ENCODE measurements at regions not wholly inside any gene's neighbourhood (a gene's known extent, or its start where the extent isn't known, plus 50 kb on each side); places are given as distances from the start of the nearest gene placed in this dataset.

DNA sequence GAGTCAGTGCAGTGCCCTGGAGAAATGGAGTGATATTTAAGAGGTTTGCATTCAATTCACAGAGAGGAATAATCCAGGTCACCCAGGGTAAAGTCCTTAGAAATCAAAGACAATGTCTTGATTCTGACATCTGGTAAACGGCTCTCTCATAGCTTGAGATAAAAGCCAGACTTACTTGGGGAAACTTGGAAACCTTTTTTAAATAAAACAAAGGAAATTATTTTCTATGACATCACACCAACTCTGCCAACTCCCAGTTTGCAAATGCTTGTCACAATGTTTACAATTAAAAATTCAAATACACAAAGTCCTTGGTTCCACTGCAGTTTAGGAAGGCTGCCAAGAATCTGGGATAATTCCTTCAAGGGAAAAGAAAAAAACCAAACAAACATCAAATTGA is 255.1 kb upstream of the NREP start:
- Mint-ChIP-seq H3K27me3 (peaks cover 1 to 3% of the 10 kb centered on the region in 2 donors), H3K9me3 (peaks cover 0 to 2% (median 0%) of the 10 kb centered on the region in 8 donors), H3K4me3 (no peak overlapping the region), H3K36me3 (no peaks in the 10 kb centered on the region), H3K4me1 (no peaks in the 10 kb centered on the region), H3K27ac (no peak overlapping the region)
- CTCF ChIA-PET (ENCODE audit: partially characterized antibody), result no interaction called here
- Histone ChIP-seq H3K27ac (ENCODE audit: low read depth, low read length) (no peak overlapping the region), H3K36me3 (ENCODE audit: insufficient read depth, low read length) (no peaks in the 10 kb centered on the region), H3K4me3 (ENCODE audit: low read length in 2 of 2) (no peak overlapping the region), H3K4me1 (ENCODE audit: insufficient read depth, low read length) (no peaks in the 10 kb centered on the region), H3K27me3 (ENCODE audit: insufficient read depth, low read length) (no peaks in the 10 kb centered on the region), H3K9me3 (ENCODE audit: control insufficient read depth in 1 of 2, low read length in 2 of 2) (no peaks in the 10 kb centered on the region)
- POLR2A ChIA-PET (ENCODE audit: partially characterized antibody), result no interaction called here
- no peak for DNase-seq
- intact Hi-C loops (cut with micrococcal nuclease), result no loop called here

DNA sequence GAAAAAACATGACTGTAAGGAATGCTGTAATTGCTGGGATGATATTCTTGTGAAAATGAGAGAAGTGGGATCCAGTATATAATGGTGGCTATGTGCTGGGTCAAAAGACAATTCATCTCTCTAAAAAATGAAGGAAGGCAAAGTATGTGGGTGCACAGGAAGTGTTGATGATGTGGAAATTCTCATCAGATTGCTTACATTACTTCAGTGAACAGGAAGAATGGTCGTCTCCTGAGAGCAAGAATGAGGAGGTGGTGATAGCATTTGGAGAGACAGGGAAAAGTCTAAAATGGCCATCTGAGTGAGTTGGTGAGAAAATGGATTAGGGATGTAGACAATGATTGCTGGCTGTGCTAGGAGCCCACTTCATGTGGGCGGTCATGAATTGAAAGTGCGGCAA is 253.5 kb upstream of the NREP start:
- Histone ChIP-seq H3K27me3 (ENCODE audit: insufficient read depth, low read length) (no peaks in the 10 kb centered on the region), H3K36me3 (ENCODE audit: insufficient read depth, low read length) (no peaks in the 10 kb centered on the region), H3K4me1 (ENCODE audit: insufficient read depth, low read length) (no peaks in the 10 kb centered on the region), H3K4me3 (ENCODE audit: low read length in 2 of 2) (no peak overlapping the region), H3K27ac (ENCODE audit: low read depth, low read length) (no peak overlapping the region), H3K9me3 (ENCODE audit: control insufficient read depth in 1 of 2, low read length in 2 of 2) (no peaks in the 10 kb centered on the region)
- Mint-ChIP-seq H3K4me3 (no peak overlapping the region), H3K27ac (no peak overlapping the region), H3K27me3 (peaks cover 0 to 1% of the 10 kb centered on the region in 2 donors), H3K9me3 (no peaks in the 10 kb centered on the region), H3K4me1 (no peaks in the 10 kb centered on the region), H3K36me3 (no peaks in the 10 kb centered on the region)
- ChIA-PET POLR2A (ENCODE audit: partially characterized antibody) (no interaction called here), CTCF (ENCODE audit: partially characterized antibody) (no interaction called here)
- no peak for DNase-seq
- intact Hi-C loops (cut with micrococcal nuclease), result no loop called here

DNA sequence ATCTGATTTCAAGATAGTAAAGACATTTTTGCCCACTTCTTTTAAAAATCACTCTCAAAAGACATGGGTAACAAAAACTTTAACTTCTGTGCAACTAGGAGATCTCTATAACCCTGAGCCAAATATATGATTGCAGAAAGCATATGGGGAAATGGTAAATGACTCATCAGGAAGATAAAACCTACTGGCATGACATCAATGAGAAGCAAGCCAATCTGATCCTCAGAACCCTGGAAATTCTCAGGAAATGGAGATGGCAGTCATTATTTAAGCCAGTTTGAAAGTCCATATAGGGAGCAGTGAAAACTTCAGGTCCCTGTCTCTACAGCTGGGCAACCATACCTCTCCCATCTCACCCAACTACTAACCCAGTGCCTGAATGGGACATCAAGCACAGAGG is 249.7 kb upstream of the NREP start:
- Mint-ChIP-seq H3K27ac (no peak overlapping the region), H3K36me3 (no peaks in the 10 kb centered on the region), H3K9me3 (peaks cover 0 to 2% (median 0%) of the 10 kb centered on the region in 8 donors), H3K27me3 (peaks cover 0 to 1% of the 10 kb centered on the region in 2 donors), H3K4me1 (no peaks in the 10 kb centered on the region), H3K4me3 (no peak overlapping the region)
- Histone ChIP-seq H3K27me3 (ENCODE audit: insufficient read depth, low read length) (no peaks in the 10 kb centered on the region), H3K4me1 (ENCODE audit: insufficient read depth, low read length) (no peaks in the 10 kb centered on the region), H3K27ac (ENCODE audit: low read depth, low read length) (no peak overlapping the region), H3K36me3 (ENCODE audit: insufficient read depth, low read length) (no peaks in the 10 kb centered on the region), H3K9me3 (ENCODE audit: control insufficient read depth in 1 of 2, low read length in 2 of 2) (no peaks in the 10 kb centered on the region), H3K4me3 (ENCODE audit: low read length in 2 of 2) (no peak overlapping the region)
- ChIA-PET POLR2A (ENCODE audit: partially characterized antibody) (no interaction called here), CTCF (ENCODE audit: partially characterized antibody) (no interaction called here)
- DNase-seq, result no peak
- intact Hi-C loops (cut with micrococcal nuclease), result no loop called here

DNA sequence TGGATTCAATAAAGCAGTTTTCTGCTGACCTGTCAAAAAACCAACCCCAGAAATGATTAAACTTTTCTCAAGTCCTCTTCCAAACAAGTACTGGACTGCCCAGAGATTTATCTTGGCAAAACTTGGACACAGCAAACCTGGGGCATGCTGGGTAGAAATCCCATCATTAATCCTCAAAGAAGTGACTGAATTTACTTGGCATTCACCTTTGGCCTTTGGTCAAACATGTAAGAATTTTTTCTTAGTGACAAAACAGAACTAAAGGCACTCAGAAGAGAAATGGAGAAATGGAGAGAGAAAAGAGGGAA is 248.6 kb upstream of the NREP start:
- no peaks in the 10 kb centered on the region for H3K9me3 ChIP-seq (ENCODE audit: control insufficient read depth in 1 of 2, low read length in 2 of 2)
- no peak overlapping the region for H3K27ac Mint-ChIP-seq
- no peaks in the 10 kb centered on the region for H3K27me3 ChIP-seq (ENCODE audit: insufficient read depth, low read length)
- H3K36me3 ChIP-seq (ENCODE audit: insufficient read depth, low read length), result no peaks in the 10 kb centered on the region
- H3K9me3 Mint-ChIP-seq, result peaks cover 0 to 2% (median 0%) of the 10 kb centered on the region in 8 donors
- H3K27me3 Mint-ChIP-seq, result no peaks in the 10 kb centered on the region
- no peak overlapping the region for H3K4me3 ChIP-seq (ENCODE audit: low read length in 2 of 2)
- intact Hi-C loops (cut with micrococcal nuclease), result no loop called here
- DNase-seq, result no peak
- H3K4me1 ChIP-seq (ENCODE audit: insufficient read depth, low read length), result no peaks in the 10 kb centered on the region
- no peak overlapping the region for H3K4me3 Mint-ChIP-seq
- H3K36me3 Mint-ChIP-seq, result no peaks in the 10 kb centered on the region
- POLR2A ChIA-PET (ENCODE audit: partially characterized antibody), result no interaction called here
- H3K4me1 Mint-ChIP-seq, result no peaks in the 10 kb centered on the region
- no peak overlapping the region for H3K27ac ChIP-seq (ENCODE audit: low read depth, low read length)
- CTCF ChIA-PET (ENCODE audit: partially characterized antibody), result no interaction called here

DNA sequence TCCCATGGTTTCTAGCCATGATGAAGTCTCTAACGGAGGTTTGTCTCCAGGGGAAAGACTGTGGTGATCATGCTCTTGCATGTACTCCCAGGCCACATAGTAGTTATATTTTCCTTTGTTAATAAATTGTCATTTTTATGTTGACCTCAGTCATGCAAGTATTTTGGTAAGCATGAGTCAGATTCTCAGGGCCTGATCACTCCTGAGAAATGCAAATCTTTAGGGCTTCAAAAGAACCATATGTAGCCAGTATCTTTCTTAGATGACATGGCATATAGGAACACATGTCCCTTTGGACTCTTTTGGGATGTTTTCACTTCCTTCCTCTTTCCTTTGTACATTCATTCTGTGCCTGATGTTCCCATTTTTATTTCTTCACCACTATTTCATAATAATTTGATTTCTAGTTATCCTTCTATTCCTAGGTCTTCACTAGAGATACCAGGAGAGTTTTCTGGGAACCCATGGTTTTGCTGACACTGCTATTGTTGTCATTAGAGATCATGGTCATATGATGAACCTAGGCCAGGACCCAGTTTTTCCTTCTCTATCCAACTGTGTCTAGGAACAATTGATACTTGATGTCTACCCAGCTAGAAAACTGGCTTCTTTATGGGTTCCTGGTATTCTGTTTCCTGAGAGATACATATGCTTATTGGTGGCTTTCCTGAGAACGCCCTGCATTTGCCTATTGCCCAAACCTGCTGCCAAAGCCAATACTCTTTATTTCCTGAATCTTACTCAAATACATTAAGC is 248.1 kb upstream of the NREP start:
- Mint-ChIP-seq H3K4me3 (no peak overlapping the region), H3K36me3 (no peaks in the 10 kb centered on the region), H3K4me1 (no peaks in the 10 kb centered on the region), H3K27ac (no peak overlapping the region), H3K27me3 (no peaks in the 10 kb centered on the region), H3K9me3 (peaks cover 0 to 2% (median 0%) of the 10 kb centered on the region in 8 donors)
- no peaks in the 10 kb centered on the region for H3K4me1 ChIP-seq (ENCODE audit: insufficient read depth, low read length)
- ChIA-PET POLR2A (ENCODE audit: partially characterized antibody) (no interaction called here), CTCF (ENCODE audit: partially characterized antibody) (no interaction called here)
- intact Hi-C loops (cut with micrococcal nuclease), result no loop called here
- no peak overlapping the region for H3K27ac ChIP-seq (ENCODE audit: low read depth, low read length)
- H3K36me3 ChIP-seq (ENCODE audit: insufficient read depth, low read length), result no peaks in the 10 kb centered on the region
- no peaks in the 10 kb centered on the region for H3K9me3 ChIP-seq (ENCODE audit: control insufficient read depth in 1 of 2, low read length in 2 of 2)
- no peak overlapping the region for H3K4me3 ChIP-seq (ENCODE audit: low read length in 2 of 2)
- DNase-seq, result no peak
- no peaks in the 10 kb centered on the region for H3K27me3 ChIP-seq (ENCODE audit: insufficient read depth, low read length)

DNA sequence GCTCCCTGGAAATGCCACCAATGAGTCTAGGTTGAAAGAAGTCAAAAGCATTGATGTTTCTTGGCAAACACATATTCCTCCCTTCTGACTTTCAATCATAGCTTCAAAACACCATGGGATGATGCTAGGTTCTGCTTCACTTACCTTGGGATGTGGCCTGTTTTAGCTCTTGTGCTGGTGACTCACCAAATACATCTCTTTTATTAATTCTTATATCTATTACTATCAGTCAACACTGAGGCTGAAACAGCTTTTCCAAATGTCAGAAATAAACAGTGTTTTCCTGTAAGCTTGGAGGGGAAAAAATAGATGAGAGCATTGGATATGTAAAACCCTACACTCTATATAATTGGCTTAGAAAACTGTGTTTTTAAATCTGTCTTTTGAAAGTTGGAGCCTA is 245.4 kb upstream of the NREP start:
- POLR2A ChIA-PET (ENCODE audit: partially characterized antibody), result no interaction called here
- Histone ChIP-seq H3K27ac (ENCODE audit: low read depth, low read length) (no peak overlapping the region), H3K4me1 (ENCODE audit: insufficient read depth, low read length) (no peaks in the 10 kb centered on the region), H3K4me3 (ENCODE audit: low read length in 2 of 2) (no peak overlapping the region), H3K9me3 (ENCODE audit: control insufficient read depth in 1 of 2, low read length in 2 of 2) (no peaks in the 10 kb centered on the region), H3K36me3 (ENCODE audit: insufficient read depth, low read length) (no peaks in the 10 kb centered on the region), H3K27me3 (ENCODE audit: insufficient read depth, low read length) (no peaks in the 10 kb centered on the region)
- Mint-ChIP-seq H3K27me3 (peaks cover 1 to 3% of the 10 kb centered on the region in 2 donors), H3K4me1 (no peaks in the 10 kb centered on the region), H3K27ac (no peak overlapping the region), H3K36me3 (no peaks in the 10 kb centered on the region), H3K9me3 (peaks cover 0 to 2% (median 0%) of the 10 kb centered on the region in 8 donors), H3K4me3 (no peak overlapping the region)
- CTCF ChIA-PET (ENCODE audit: partially characterized antibody), result no interaction called here
- intact Hi-C loops (cut with micrococcal nuclease), result no loop called here
- DNase-seq, result no peak

DNA sequence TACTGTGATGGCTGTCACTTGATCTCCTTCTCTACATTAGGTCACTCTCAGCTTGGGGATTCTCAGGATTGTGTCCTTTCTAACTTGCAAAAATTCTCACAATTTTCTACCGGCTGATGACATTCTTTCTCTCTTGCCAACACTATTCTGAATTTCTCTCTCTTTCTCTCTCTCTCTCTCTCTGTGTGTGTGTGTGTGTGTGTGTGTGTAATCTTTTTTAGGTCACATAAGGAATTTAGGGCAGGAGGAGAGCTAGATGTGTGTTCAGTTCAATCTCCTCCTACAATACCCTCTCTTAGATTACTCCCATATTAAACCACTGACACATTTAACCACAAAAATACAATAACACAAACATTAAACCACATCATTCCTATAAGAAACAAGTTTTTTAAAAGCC is 242.3 kb upstream of the NREP start:
- H3K36me3 ChIP-seq (ENCODE audit: insufficient read depth, low read length), result no peaks in the 10 kb centered on the region
- Mint-ChIP-seq H3K27ac (no peak overlapping the region), H3K4me3 (no peak overlapping the region), H3K36me3 (no peaks in the 10 kb centered on the region), H3K27me3 (peaks cover 1 to 5% of the 10 kb centered on the region in 2 donors), H3K4me1 (no peaks in the 10 kb centered on the region), H3K9me3 (peaks cover 0 to 2% (median 0%) of the 10 kb centered on the region in 8 donors)
- no peaks in the 10 kb centered on the region for H3K27me3 ChIP-seq (ENCODE audit: insufficient read depth, low read length)
- H3K9me3 ChIP-seq (ENCODE audit: control insufficient read depth in 1 of 2, low read length in 2 of 2), result no peaks in the 10 kb centered on the region
- CTCF ChIA-PET (ENCODE audit: partially characterized antibody), result no interaction called here
- H3K4me3 ChIP-seq (ENCODE audit: low read length in 2 of 2), result no peak overlapping the region
- no peak for DNase-seq
- H3K4me1 ChIP-seq (ENCODE audit: insufficient read depth, low read length), result no peaks in the 10 kb centered on the region
- intact Hi-C loops (cut with micrococcal nuclease), result no loop called here
- no peak overlapping the region for H3K27ac ChIP-seq (ENCODE audit: low read depth, low read length)
- POLR2A ChIA-PET (ENCODE audit: partially characterized antibody), result no interaction called here

DNA sequence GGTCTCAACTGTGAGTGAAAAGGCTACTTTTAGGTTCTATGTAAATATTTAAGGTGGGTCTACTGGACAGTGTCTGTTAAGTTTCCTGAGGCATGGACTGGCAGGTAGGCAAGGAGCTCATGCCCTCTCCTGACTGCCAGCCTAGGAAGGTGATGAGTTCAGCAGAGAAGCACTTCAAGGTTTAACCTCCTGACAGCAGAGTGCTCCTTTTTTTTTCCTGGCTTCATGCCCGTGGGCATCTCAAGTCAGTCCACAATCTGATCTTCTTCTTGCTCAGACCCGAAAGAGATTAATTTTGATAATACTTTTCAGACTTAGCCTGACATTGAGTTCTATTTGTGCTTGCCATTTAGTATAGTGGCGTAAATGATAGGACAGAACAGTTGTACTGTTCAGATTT is 241.9 kb upstream of the NREP start:
- no peak for DNase-seq
- CTCF ChIA-PET (ENCODE audit: partially characterized antibody), result no interaction called here
- Mint-ChIP-seq H3K27ac (no peak overlapping the region), H3K36me3 (no peaks in the 10 kb centered on the region), H3K27me3 (peaks cover 1 to 5% of the 10 kb centered on the region in 2 donors), H3K4me1 (no peaks in the 10 kb centered on the region), H3K4me3 (no peak overlapping the region), H3K9me3 (peaks cover 0 to 2% (median 0%) of the 10 kb centered on the region in 8 donors)
- Histone ChIP-seq H3K4me3 (ENCODE audit: low read length in 2 of 2) (no peak overlapping the region), H3K36me3 (ENCODE audit: insufficient read depth, low read length) (no peaks in the 10 kb centered on the region), H3K27ac (ENCODE audit: low read depth, low read length) (no peak overlapping the region), H3K9me3 (ENCODE audit: control insufficient read depth in 1 of 2, low read length in 2 of 2) (no peaks in the 10 kb centered on the region), H3K27me3 (ENCODE audit: insufficient read depth, low read length) (no peaks in the 10 kb centered on the region), H3K4me1 (ENCODE audit: insufficient read depth, low read length) (no peaks in the 10 kb centered on the region)
- intact Hi-C loops (cut with micrococcal nuclease), result no loop called here
- POLR2A ChIA-PET (ENCODE audit: partially characterized antibody), result no interaction called here

Data from CD4-positive, alpha-beta memory T cell (primary cell).